Esophagus muscularis mucosa (tissue), 3 donors: ENCODE measurements at regions not wholly inside any gene's neighbourhood (a gene's known extent, or its start where the extent isn't known, plus 50 kb on each side); places are given as distances from the start of the nearest gene placed in this dataset.

Experiments used
- POLR2AphosphoS5 ChIP-seq, 2 donors: sonication (generic); formaldehyde crosslinking; IDR thresholded peaks; one replicate each; pipeline ENCODE4 v1.6.1; 2017; ENCODE audit warnings: antibody characterized with exemption in 2 of 2
- TF ChIP-seq, protein P1 (sequence below), 3 experiments: fragments of 200-600 bp in 2 of 3; fragments of 450-650 bp in 1 of 3; sonication (generic) in 2 of 3; IDR thresholded peaks; one replicate each; pipeline ENCODE4 v1.5.1; 2017 to 2019; ENCODE audit warnings: antibody characterized with exemption in 3 of 3, mild to moderate bottlenecking in 2 of 3, moderate library complexity in 1 of 3

DNA sequence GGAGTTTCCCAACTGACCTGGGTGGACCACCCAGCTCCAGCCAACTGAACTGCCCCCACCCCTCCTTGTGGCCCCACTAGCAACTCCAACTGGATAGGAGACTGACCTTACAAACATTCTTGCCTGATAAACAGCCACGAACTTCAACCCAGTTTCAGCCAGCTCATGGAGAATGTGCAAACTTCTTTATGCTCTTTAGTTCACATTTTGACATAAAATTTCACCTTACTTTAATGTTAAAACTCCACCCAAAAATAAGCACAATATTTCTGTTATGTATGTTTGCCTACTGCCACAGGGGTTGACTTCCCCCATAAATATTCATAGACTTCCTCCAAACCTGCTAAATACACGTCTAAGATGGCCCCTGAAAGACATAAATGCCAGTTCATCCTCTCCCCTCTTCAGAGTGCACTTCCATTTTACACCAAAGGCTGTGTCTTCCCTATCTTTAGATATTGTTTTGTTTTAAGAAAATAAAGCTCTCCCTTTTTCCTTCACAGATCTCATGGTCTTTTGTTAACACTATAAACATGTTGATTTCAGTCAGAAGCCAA is 643.7 kb downstream of the EPM2A start:
- TF ChIP-seq POLR2AphosphoS5 (IDR thresholded peaks at IDR 0.05), result no peak
- TF ChIP-seq, protein P1, sequence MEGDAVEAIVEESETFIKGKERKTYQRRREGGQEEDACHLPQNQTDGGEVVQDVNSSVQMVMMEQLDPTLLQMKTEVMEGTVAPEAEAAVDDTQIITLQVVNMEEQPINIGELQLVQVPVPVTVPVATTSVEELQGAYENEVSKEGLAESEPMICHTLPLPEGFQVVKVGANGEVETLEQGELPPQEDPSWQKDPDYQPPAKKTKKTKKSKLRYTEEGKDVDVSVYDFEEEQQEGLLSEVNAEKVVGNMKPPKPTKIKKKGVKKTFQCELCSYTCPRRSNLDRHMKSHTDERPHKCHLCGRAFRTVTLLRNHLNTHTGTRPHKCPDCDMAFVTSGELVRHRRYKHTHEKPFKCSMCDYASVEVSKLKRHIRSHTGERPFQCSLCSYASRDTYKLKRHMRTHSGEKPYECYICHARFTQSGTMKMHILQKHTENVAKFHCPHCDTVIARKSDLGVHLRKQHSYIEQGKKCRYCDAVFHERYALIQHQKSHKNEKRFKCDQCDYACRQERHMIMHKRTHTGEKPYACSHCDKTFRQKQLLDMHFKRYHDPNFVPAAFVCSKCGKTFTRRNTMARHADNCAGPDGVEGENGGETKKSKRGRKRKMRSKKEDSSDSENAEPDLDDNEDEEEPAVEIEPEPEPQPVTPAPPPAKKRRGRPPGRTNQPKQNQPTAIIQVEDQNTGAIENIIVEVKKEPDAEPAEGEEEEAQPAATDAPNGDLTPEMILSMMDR (IDR thresholded peaks at IDR 0.05), result no peak
